Activated CD8-positive, alpha-beta T cell treated with anti-CD3 and anti-CD28 coated beads for 36 hours (primary cell): ENCODE measurements at regions not wholly inside any gene's neighbourhood (a gene's known extent, or its start where the extent isn't known, plus 50 kb on each side); places are given as distances from the start of the nearest gene placed in this dataset.

Source experiments
- ATAC-seq: fragments of 200-7000 bp; cut with Tn5 transposase; one replicate; pipeline ENCODE4 v1.10.0; 2021; ENCODE audit warnings: mild to moderate bottlenecking, moderate library complexity
- CTCF ChIA-PET: fragments of 350-600 bp; sonication (Branson Sonifier 250); formaldehyde crosslinking; loops from one replicate; lab custom pipeline; 2021; ENCODE audit warnings: antibody characterized with exemption; lab: Charles Lee
- POLR2A ChIA-PET: fragments of 350-600 bp; sonication (Branson Sonifier 250); formaldehyde crosslinking; loops from one replicate; lab custom pipeline; 2021; ENCODE audit warnings: antibody characterized with exemption; lab: Charles Lee
- DNase-seq: peaks from one replicate; pipeline ENCODE4 v3.0.0-alpha.2; 2020
- H3K27ac Mint-ChIP-seq: one replicate; pipeline ENCODE4 v1.8.0; 2021; ENCODE audit warnings: mild to moderate bottlenecking, mixed read lengths
- H3K27me3 Mint-ChIP-seq: one replicate; pipeline ENCODE4 v1.8.0; 2021; ENCODE audit warnings: mixed read lengths
- H3K36me3 Mint-ChIP-seq: one replicate; pipeline ENCODE4 v1.8.0; 2021; ENCODE audit warnings: low read depth, mixed read lengths
- H3K4me1 Mint-ChIP-seq: one replicate; pipeline ENCODE4 v1.8.0; 2021; ENCODE audit warnings: low read depth, mixed read lengths
- H3K4me3 Mint-ChIP-seq: one replicate; pipeline ENCODE4 v1.8.0; 2021; ENCODE audit warnings: mild to moderate bottlenecking, moderate library complexity, mixed read lengths
- H3K9me3 Mint-ChIP-seq: one replicate; pipeline ENCODE4 v1.8.0; 2021; ENCODE audit warnings: mixed read lengths
- CTCF ChIP-seq: fragments of 200-600 bp; IDR thresholded peaks from one replicate; pipeline ENCODE4 v1.8.0; 2022; ENCODE audit warnings: antibody characterized with exemption, mild to moderate bottlenecking
- intact Hi-C: fragments of 100-400 bp; cut with micrococcal nuclease; formaldehyde crosslinking; loops from one replicate; pipeline ENCODE4 v1.10.0; 2022

DNA sequence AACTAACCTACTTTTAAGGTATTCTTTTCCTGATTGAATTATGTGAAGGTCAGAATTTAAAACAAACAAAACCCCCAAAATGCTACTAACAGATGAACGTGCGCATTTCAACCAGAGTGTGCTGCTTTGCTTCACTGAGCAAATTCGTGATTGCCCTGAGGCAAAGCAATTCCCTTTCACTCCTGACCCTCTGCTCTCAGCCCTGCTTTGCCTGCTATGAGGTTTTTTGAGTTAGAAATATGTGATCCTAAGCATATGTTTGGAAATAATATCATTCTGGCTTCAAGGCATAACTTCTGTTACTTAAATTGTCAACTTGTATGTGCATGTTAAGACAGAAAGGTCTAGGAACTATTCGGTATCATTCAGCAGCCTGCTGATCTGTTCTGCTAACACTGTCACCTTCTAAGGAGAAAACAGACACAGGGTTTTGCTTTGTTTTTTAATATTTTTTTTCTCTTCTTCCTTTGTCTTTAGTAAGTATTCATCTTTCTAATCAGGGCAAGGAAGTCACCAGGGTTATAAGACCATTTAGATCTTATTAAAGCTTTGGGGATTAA, 124.2 kb downstream of the GNAT3 start:
- Mint-ChIP-seq H3K4me1 (no peaks in the 10 kb centered on the region), H3K4me3 (no peak overlapping the region), H3K36me3 (no peaks in the 10 kb centered on the region), H3K27me3 (peaks cover 4% of the 10 kb centered on the region), H3K27ac (no peak overlapping the region), H3K9me3 (no peaks in the 10 kb centered on the region)
- CTCF ChIA-PET = interaction anchor here (1.1 kb wide), 1 partner anchor 14 kb away, joined by 3 read pairs; no protein-coding TSS in a partner anchor
- TF ChIP-seq CTCF = no peak
- POLR2A ChIA-PET = no interaction called here
- DNase-seq (no peak), ATAC-seq (no peak)
- intact Hi-C loops = no loop called here

DNA sequence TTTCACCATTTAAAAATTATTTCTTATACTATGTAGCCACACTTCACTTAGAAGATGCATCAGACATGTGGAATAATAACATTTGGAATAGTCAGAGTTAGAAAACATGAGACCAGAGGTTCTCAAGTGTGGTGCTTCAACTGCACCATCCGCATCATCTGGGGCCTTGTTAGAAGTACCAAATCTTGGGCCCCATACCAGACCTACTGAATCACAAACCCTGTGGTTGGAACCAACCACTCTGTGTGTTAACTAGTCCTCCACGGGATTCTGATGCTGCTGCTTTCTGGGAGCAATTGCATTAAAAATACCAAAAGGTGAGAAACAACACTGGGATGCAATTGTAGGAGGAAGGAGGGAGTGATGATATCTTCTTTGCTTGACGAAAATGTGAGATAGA, 125.2 kb downstream of the GNAT3 start:
- no peak overlapping the region for H3K27ac Mint-ChIP-seq
- H3K4me3 Mint-ChIP-seq = no peak overlapping the region
- no peaks in the 10 kb centered on the region for H3K36me3 Mint-ChIP-seq
- no peaks in the 10 kb centered on the region for H3K9me3 Mint-ChIP-seq
- H3K27me3 Mint-ChIP-seq = peaks cover 2% of the 10 kb centered on the region
- ChIA-PET POLR2A (no interaction called here), CTCF (no interaction called here)
- TF ChIP-seq CTCF = no peak
- intact Hi-C loops = no loop called here
- no peaks in the 10 kb centered on the region for H3K4me1 Mint-ChIP-seq
- no peak for DNase-seq
- no peak for ATAC-seq

DNA sequence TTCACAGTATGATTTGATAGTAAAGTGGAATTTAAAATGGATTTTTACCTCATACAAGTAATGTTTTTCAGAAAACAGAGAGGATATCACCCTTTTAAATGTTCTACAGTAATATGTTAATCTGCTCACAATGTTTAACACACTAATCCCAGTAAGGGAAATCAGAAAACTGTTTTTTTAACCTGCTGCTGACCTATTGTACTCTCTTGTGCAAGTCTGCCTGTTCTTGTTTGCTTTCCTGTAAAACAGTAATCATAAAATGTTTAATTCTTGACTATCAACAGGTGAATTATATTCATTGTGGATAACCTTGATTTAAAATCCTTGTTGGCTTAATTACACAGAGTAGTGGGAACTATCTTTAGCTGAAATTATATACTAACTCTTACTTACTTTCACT, 126.4 kb downstream of the GNAT3 start:
- Mint-ChIP-seq H3K36me3 (no peaks in the 10 kb centered on the region), H3K27me3 (peaks cover 2% of the 10 kb centered on the region), H3K4me1 (no peaks in the 10 kb centered on the region), H3K27ac (no peak overlapping the region), H3K4me3 (no peak overlapping the region), H3K9me3 (no peaks in the 10 kb centered on the region)
- no peak for ATAC-seq
- no peak for TF ChIP-seq CTCF
- ChIA-PET POLR2A (no interaction called here), CTCF (no interaction called here)
- no peak for DNase-seq
- intact Hi-C loops = no loop called here

GRCh38 chr7:80380957-80381356, 130.9 kb downstream of the GNAT3 start:
- H3K4me3 Mint-ChIP-seq = no peak overlapping the region
- no peak overlapping the region for H3K27ac Mint-ChIP-seq
- ATAC-seq (no peak), DNase-seq (no peak)
- intact Hi-C loops = no loop called here
- no peak for TF ChIP-seq CTCF
- ChIA-PET CTCF (no interaction called here), POLR2A (no interaction called here)
- H3K27me3 Mint-ChIP-seq = peaks cover 2% of the 10 kb centered on the region
- no peaks in the 10 kb centered on the region for H3K4me1 Mint-ChIP-seq
- H3K36me3 Mint-ChIP-seq = no peaks in the 10 kb centered on the region
- H3K9me3 Mint-ChIP-seq = peaks cover 2% of the 10 kb centered on the region

DNA sequence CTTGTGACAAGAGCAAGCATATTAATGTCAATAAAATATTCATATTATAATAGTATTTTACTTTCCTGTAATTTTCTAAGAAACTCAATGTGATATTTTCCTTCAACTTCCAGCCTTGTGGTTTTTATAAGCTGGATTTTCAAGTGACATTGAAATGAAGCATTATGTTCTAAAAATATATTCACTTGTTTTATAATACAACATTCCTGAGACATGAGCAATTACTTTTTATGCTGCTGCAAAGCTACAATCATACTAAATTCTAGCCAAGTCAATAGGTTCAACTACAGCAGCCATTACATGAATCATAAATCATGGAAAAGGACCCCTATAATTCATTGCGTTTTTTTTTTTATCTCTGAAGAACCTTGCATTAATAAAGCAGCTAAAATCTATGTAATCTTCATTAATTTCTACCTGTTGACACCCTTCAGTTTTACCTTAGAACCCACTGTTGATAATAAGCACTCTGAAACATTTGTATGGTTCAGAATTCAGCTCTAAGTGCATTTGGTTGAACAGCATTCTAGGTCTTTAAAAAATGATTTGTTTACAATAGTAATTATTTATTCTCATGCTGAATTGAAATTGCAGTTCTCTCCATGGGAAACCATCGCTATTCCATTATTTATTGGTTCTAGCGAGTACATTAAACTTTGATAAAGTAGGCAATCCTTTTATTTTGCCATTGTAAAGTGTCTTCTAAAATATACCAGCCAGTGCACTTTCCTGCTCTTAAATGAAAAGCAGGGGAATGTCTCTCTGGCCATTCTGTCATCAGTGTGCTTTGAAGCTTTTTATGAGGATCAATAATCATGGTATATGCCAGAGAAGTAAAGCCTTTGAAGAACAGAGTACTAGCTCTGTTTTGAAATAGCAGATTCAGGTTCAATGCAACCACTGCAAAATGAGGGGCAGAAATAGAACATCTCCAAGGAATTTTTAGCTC, 132.6 kb downstream of the GNAT3 start:
- TF ChIP-seq CTCF = no peak
- Mint-ChIP-seq H3K4me3 (no peak overlapping the region), H3K36me3 (no peaks in the 10 kb centered on the region), H3K27ac (no peak overlapping the region), H3K27me3 (peaks cover 2% of the 10 kb centered on the region), H3K9me3 (peaks cover 2% of the 10 kb centered on the region), H3K4me1 (no peaks in the 10 kb centered on the region)
- DNase-seq (no peak), ATAC-seq (no peak)
- CTCF ChIA-PET = interaction anchor here (1.3 kb wide), 1 partner anchor 14 kb away, joined by 4 read pairs; no protein-coding TSS in a partner anchor
- POLR2A ChIA-PET = no interaction called here
- intact Hi-C loops = no loop called here
